GM18951 (cell line): ENCODE measurements at regions not wholly inside any gene's neighbourhood (a gene's known extent, or its start where the extent isn't known, plus 50 kb on each side); places are given as distances from the start of the nearest gene placed in this dataset.

Experiments used
- POLR2A ChIP-seq: IDR thresholded peaks from 4 replicates; pipeline ENCODE4 v1.6.1; 2011; ENCODE audit warnings: mild to moderate bottlenecking; ENCODE audit not compliant: insufficient read length, insufficient read depth; ENCODE audit errors: extremely low read depth
- in situ Hi-C: fragments of 300-500 bp; cut with MboI; formaldehyde crosslinking; loops from one replicate; pipeline ENCODE4 v1.12.0; 2022; ENCODE audit warnings: low sequenced_read_pairs, mixed read lengths, inconsistent platforms; ENCODE audit not compliant: unreplicated experiment

GRCh38 chr5:33367416-33367815, 73.3 kb upstream of the TARS1 start:
- in situ Hi-C loops = no loop called here
- no peak for TF ChIP-seq POLR2A

GRCh38 chr5:33369485-33370465, 71.0 kb upstream of the TARS1 start:
- in situ Hi-C loops = no loop called here
- TF ChIP-seq POLR2A = no peak

- in situ Hi-C loops = no loop called here
- no peak for TF ChIP-seq POLR2A
Measured at GRCh38 chr5:33370466-33370859, 70.3 kb upstream of the TARS1 start.

- no peak for TF ChIP-seq POLR2A
- in situ Hi-C loops = no loop called here
Measured at GRCh38 chr5:33371660-33372059, 69.1 kb upstream of the TARS1 start.

GRCh38 chr5:33372721-33373472, 67.9 kb upstream of the TARS1 start:
- in situ Hi-C loops = no loop called here

GRCh38 chr5:33375900-33376299, 64.9 kb upstream of the TARS1 start:
- in situ Hi-C loops = loop anchor here (25.0 kb wide), 2 partner anchors 414 to 664 kb away; partner anchors contain the start of gene NPR3
- no peak for TF ChIP-seq POLR2A

More at GRCh38 chr5:33372721-33373472, 67.9 kb upstream of the TARS1 start:
- no peak for TF ChIP-seq POLR2A

- TF ChIP-seq POLR2A = no peak
- in situ Hi-C loops = loop anchor here (25.0 kb wide), 2 partner anchors 417 to 667 kb away; partner anchors contain the start of gene NPR3
Measured at GRCh38 chr5:33379757-33380156, 61.0 kb upstream of the TARS1 start.

- in situ Hi-C loops = loop anchor here (25.0 kb wide), 2 partner anchors 419 to 669 kb away; partner anchors contain the start of gene NPR3
- TF ChIP-seq POLR2A = no peak
Measured at GRCh38 chr5:33381243-33381642, 59.5 kb upstream of the TARS1 start.
